Endothelial cell of umbilical vein (primary cell): ENCODE measurements at regions not wholly inside any gene's neighbourhood (a gene's known extent, or its start where the extent isn't known, plus 50 kb on each side); places are given as distances from the start of the nearest gene placed in this dataset.

Experiments
- BruUV-seq: library from RNA; stranded (reverse); fragments of 400-500 nt; replicated peaks from 2 replicates; lab custom pipeline; 2021; lab: Mats Ljungman, UMichigan
- CTCF ChIA-PET: fragments of 300-600, 350-600 bp; sonication (Branson Sonifier 250); formaldehyde crosslinking; loops from one replicate; lab custom pipeline; 2021; ENCODE audit warnings: antibody characterized with exemption, inconsistent platforms; lab: Charles Lee
- POLR2A ChIA-PET: fragments of 300-600, 350-600 bp; sonication (Branson Sonifier 250); formaldehyde crosslinking; loops from one replicate; lab custom pipeline; 2021; ENCODE audit warnings: antibody characterized with exemption, inconsistent platforms; lab: Charles Lee
- DNase-seq: peaks from one replicate; pipeline ENCODE4 v3.0.0-alpha.2; 2011; ENCODE audit warnings: low read depth, low spot score
- FAIRE-seq: peaks from 2 replicates; lab custom pipeline; 2011; peaks lifted over from hg19 to GRCh38; lab: Jason Lieb, UNC
- H2AFZ ChIP-seq: 2 replicates; pipeline ENCODE4 v1.6.0; 2012; ENCODE audit warnings: low read depth, low read length, control low read depth, inconsistent platforms
- H3K27ac ChIP-seq: 2 replicates; pipeline ENCODE4 v1.5.1; 2011; ENCODE audit warnings: low read depth, mild to moderate bottlenecking, control low read depth, low read length, moderate library complexity; ENCODE audit not compliant: insufficient read depth
- H3K27me3 ChIP-seq, 2 experiments: 2 replicates each; pipeline versions ENCODE4 v1.6.0 to v1.6.1; 2011; ENCODE audit warnings: low read length in 2 of 2, mixed read lengths in 1 of 2; ENCODE audit not compliant: control insufficient read depth in 2 of 2, insufficient read depth in 2 of 2
- H3K36me3 ChIP-seq, 2 experiments: 2 replicates in 1 of 2; 3 replicates in 1 of 2; pipeline ENCODE4 v1.5.1; 2011; ENCODE audit warnings: low read length in 2 of 2, mild to moderate bottlenecking in 1 of 2, moderate library complexity in 1 of 2; ENCODE audit not compliant: control insufficient read depth in 2 of 2, insufficient read depth in 2 of 2; ENCODE audit errors: extremely low read depth in 1 of 2
- H3K4me1 ChIP-seq: 3 replicates; pipeline ENCODE4 v1.5.1; 2011; ENCODE audit warnings: mild to moderate bottlenecking, low read length; ENCODE audit not compliant: control insufficient read depth, insufficient read depth; ENCODE audit errors: extremely low read depth
- H3K4me2 ChIP-seq: 2 replicates; pipeline ENCODE4 v1.6.1; 2011; ENCODE audit warnings: low read length, control low read depth, mixed read lengths; ENCODE audit not compliant: insufficient read depth
- H3K4me3 ChIP-seq, 3 experiments: fragments of 200-600 bp in 1 of 3; sonication (generic), shearing (Covaris generic) in 1 of 3; replicated peaks in 1 of 3; 2 replicates each; pipeline ENCODE4 v1.5.1; 2011 to 2016; ENCODE audit warnings: control low read depth in 3 of 3, low read length in 3 of 3, mild to moderate bottlenecking in 2 of 3, inconsistent platforms in 1 of 3, low read depth in 1 of 3, moderate library complexity in 1 of 3; ENCODE audit not compliant: insufficient read depth in 1 of 3
- H3K79me2 ChIP-seq: 2 replicates; pipeline ENCODE4 v1.6.0; 2012; ENCODE audit warnings: low read length, inconsistent platforms; ENCODE audit not compliant: control insufficient read depth, insufficient read depth
- H3K9ac ChIP-seq: replicated peaks from 2 replicates; pipeline ENCODE3; 2011; ENCODE audit warnings: low read length, control low read depth; ENCODE audit not compliant: insufficient read depth; ENCODE audit errors: extremely low read depth
- H3K9me1 ChIP-seq: replicated peaks from 3 replicates; pipeline ENCODE4 v1.6.0; 2011; ENCODE audit warnings: mild to moderate bottlenecking, low read length; ENCODE audit not compliant: control insufficient read depth, insufficient read depth; ENCODE audit errors: extremely low read depth
- H3K9me3 ChIP-seq: replicated peaks from 2 replicates; pipeline ENCODE4 v1.5.1; 2012; ENCODE audit warnings: low read length, inconsistent platforms; ENCODE audit not compliant: control insufficient read depth, insufficient read depth
- H4K20me1 ChIP-seq: replicated peaks from 2 replicates; pipeline ENCODE3; 2011; ENCODE audit warnings: mild to moderate bottlenecking, low read length; ENCODE audit not compliant: control insufficient read depth, insufficient read depth; ENCODE audit errors: extremely low read depth
- CTCF ChIP-seq, 2 donors: IDR thresholded peaks; 1 replicate in 1 of 2; 2 replicates in 1 of 2; pipeline ENCODE4 v1.5.1; 2011; ENCODE audit warnings: low read length in 2 of 2, mild to moderate bottlenecking in 2 of 2, moderate library complexity in 2 of 2, control low read depth in 1 of 2, inconsistent platforms in 1 of 2, low read depth in 1 of 2; ENCODE audit not compliant: insufficient read depth in 1 of 2; ENCODE audit errors: extremely low read depth in 1 of 2
- EZH2 ChIP-seq: IDR thresholded peaks from 2 replicates; pipeline ENCODE4 v1.6.1; 2012; ENCODE audit warnings: borderline replicate concordance, low read depth, mild to moderate bottlenecking, moderate library complexity, low read length, inconsistent platforms; ENCODE audit not compliant: severe bottlenecking
- FOS ChIP-seq: IDR thresholded peaks from 2 replicates; pipeline ENCODE4 v1.6.1; 2011; ENCODE audit warnings: mild to moderate bottlenecking, low read length, moderate library complexity, borderline replicate concordance; ENCODE audit not compliant: insufficient read depth
- GATA2 ChIP-seq: IDR thresholded peaks from 2 replicates; pipeline ENCODE4 v1.7.0; 2011; ENCODE audit warnings: low read depth, mild to moderate bottlenecking, moderate library complexity, mixed read lengths, low read length; ENCODE audit not compliant: insufficient read length, insufficient read depth
- JUN ChIP-seq: IDR thresholded peaks from 2 replicates; pipeline ENCODE4 v1.6.1; 2011; ENCODE audit warnings: borderline replicate concordance, low read depth; ENCODE audit not compliant: insufficient read length, insufficient read depth
- MAX ChIP-seq: IDR thresholded peaks from 2 replicates; pipeline ENCODE4 v1.6.1; 2011; ENCODE audit not compliant: insufficient read depth, insufficient read length
- MYC ChIP-seq: IDR thresholded peaks from one replicate; pipeline ENCODE4 v1.6.1; 2011; ENCODE audit warnings: mild to moderate bottlenecking, low read depth, low read length
- POLR2A ChIP-seq: IDR thresholded peaks from 2 replicates; pipeline ENCODE4 v1.6.1; 2012; ENCODE audit warnings: low read depth, mild to moderate bottlenecking, control low read depth, low read length
- POLR2AphosphoS5 ChIP-seq: IDR thresholded peaks from 2 replicates; pipeline ENCODE4 v1.6.1; 2012; ENCODE audit warnings: low read depth, mild to moderate bottlenecking, control low read depth, low read length, moderate library complexity; ENCODE audit not compliant: insufficient read depth
- dilution Hi-C: fragments of 300-500 bp; cut with MboI; formaldehyde crosslinking; loops from one replicate; pipeline ENCODE4 v1.15.0; 2019; ENCODE audit warnings: low sequenced_read_pairs; ENCODE audit not compliant: extremely low pct_ligation_motif_present
- intact Hi-C: fragments of 100-400 bp; cut with micrococcal nuclease; formaldehyde crosslinking; loops from one replicate; pipeline ENCODE4 v1.10.0; 2022

DNA sequence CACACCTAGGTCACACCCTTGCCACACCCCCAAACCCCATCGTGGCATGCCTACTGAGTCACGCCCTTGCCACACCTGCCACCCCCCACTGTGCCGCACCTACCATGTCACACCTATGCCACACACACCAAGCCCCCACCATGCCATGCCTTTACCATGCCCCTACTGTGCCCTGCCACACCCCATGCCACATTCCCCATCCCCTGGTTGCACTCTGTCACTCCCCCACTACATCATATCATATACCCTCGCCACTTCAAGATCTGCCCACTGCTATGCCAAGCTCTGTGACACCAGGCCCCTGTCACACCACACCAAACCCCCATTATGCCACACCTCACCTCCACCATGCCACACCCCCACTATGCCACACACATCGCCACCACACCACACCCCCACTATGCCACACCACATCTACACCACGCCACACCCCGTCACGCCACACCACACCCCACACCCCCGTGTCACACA is 101.2 kb downstream of the OLFM1 start:
- Histone ChIP-seq H3K79me2 (no peaks in the 10 kb centered on the region), H3K4me1 (no peaks in the 10 kb centered on the region), H3K4me2 (no peak overlapping the region), H3K4me3 (no peak overlapping the region), H4K20me1 (no peaks in the 10 kb centered on the region), H2AFZ (no peak overlapping the region), H3K27me3 (no peaks in the 10 kb centered on the region), H3K27ac (no peak overlapping the region), H3K9ac (no peak overlapping the region), H3K9me3 (no peaks in the 10 kb centered on the region), H3K9me1 (no peaks in the 10 kb centered on the region), H3K36me3 (no peaks in the 10 kb centered on the region)
- dilution Hi-C loops (no loop called here), intact Hi-C loops (no loop called here)
- TF ChIP-seq FOS = no peak
- no peak for TF ChIP-seq JUN
- TF ChIP-seq MYC = no peak
- no peak for TF ChIP-seq EZH2
- TF ChIP-seq POLR2AphosphoS5 = no peak
- no peak for TF ChIP-seq POLR2A
- TF ChIP-seq GATA2 = no peak
- TF ChIP-seq MAX = no peak
- TF ChIP-seq CTCF (IDR thresholded peaks at IDR 0.05; ENCODE audit: extremely low read depth in 1 of 2, insufficient read depth in 1 of 2, low read depth in 1 of 2, low read length in 2 of 2) = no peak
- no peak for DNase-seq
- no peak for FAIRE-seq
- no TSS peak for BruUV-seq
- POLR2A ChIA-PET = no interaction called here
- CTCF ChIA-PET = interaction anchor here (0.6 kb wide), 1 partner anchor 169 kb away, joined by 3 read pairs; no protein-coding TSS in a partner anchor
